A673 (cell line): ENCODE measurements at regions not wholly inside any gene's neighbourhood (a gene's known extent, or its start where the extent isn't known, plus 50 kb on each side); places are given as distances from the start of the nearest gene placed in this dataset.
A peak's percentile ranks its signal among the peaks of the same experiment; 100 is the strongest.

Experiments used
- BruUV-seq: library from RNA; stranded (reverse); fragments of 400-500 nt; replicated peaks from 2 replicates; lab custom pipeline; 2021; lab: Mats Ljungman, UMichigan
- CTCF ChIA-PET: fragments of 300-600 bp; sonication (Branson Sonifier 250); formaldehyde crosslinking; loops from one replicate; lab custom pipeline; 2022; ENCODE audit warnings: antibody characterized with exemption; lab: Charles Lee
- POLR2A ChIA-PET: fragments of 300-600 bp; sonication (Branson Sonifier 250); formaldehyde crosslinking; loops from one replicate; lab custom pipeline; 2022; ENCODE audit warnings: antibody characterized with exemption; ENCODE audit not compliant: low non-redundant PET; lab: Charles Lee
- DNase-seq: peaks from one replicate; pipeline ENCODE4 v3.0.0-alpha.2; 2015; ENCODE audit warnings: low spot score
- H3K27ac ChIP-seq: fragments of 200-600 bp; sonication (generic); 2 replicates; pipeline ENCODE4 v1.5.1; 2016; ENCODE audit warnings: mixed run types, low read depth, mild to moderate bottlenecking, mixed read lengths, antibody characterized with exemption, low read length; ENCODE audit not compliant: poor library complexity, severe bottlenecking
- H3K27me3 ChIP-seq: fragments of 200-600 bp; sonication (generic); replicated peaks from 2 replicates; pipeline ENCODE4 v1.6.1; 2017; ENCODE audit warnings: mixed run types, low read depth, mild to moderate bottlenecking, mixed read lengths, antibody characterized with exemption, low read length; ENCODE audit not compliant: insufficient read depth, poor library complexity
- H3K36me3 ChIP-seq: fragments of 200-600 bp; sonication (generic); 2 replicates; pipeline ENCODE4 v1.6.1; 2016; ENCODE audit warnings: mixed run types, mild to moderate bottlenecking, mixed read lengths, antibody characterized with exemption, low read length; ENCODE audit not compliant: insufficient read depth, poor library complexity, severe bottlenecking
- H3K4me1 ChIP-seq: fragments of 200-600 bp; sonication (generic); 2 replicates; pipeline ENCODE4 v1.6.1; 2017; ENCODE audit warnings: mixed run types, mild to moderate bottlenecking, mixed read lengths, antibody characterized with exemption, low read length; ENCODE audit not compliant: insufficient read depth, poor library complexity, severe bottlenecking
- H3K4me3 ChIP-seq: fragments of 200-600 bp; sonication (generic); 2 replicates; pipeline ENCODE4 v1.5.1; 2016; ENCODE audit warnings: low read depth, mixed run types, mild to moderate bottlenecking, mixed read lengths, low read length; ENCODE audit not compliant: poor library complexity, severe bottlenecking
- H3K9me3 ChIP-seq: fragments of 200-600 bp; sonication (generic); 2 replicates; pipeline ENCODE4 v1.6.1; 2016; ENCODE audit warnings: mixed run types, low read depth, mild to moderate bottlenecking, mixed read lengths, antibody characterized with exemption, low read length; ENCODE audit not compliant: poor library complexity, severe bottlenecking
- CTCF ChIP-seq: fragments of 300-800, 200-600 bp; sonication (generic); conservative IDR thresholded peaks from 2 replicates; pipeline ENCODE4 v1.5.1; 2017; ENCODE audit warnings: low read depth, mild to moderate bottlenecking, antibody characterized with exemption, low read length, moderate library complexity, mixed read lengths
- EZH2 ChIP-seq: fragments of 200-600 bp; sonication (generic); IDR thresholded peaks from 2 replicates; pipeline ENCODE4 v1.6.1; 2017; ENCODE audit warnings: borderline replicate concordance, low read depth, mild to moderate bottlenecking, mixed read lengths, antibody characterized with exemption, low read length; ENCODE audit not compliant: poor library complexity, severe bottlenecking
- intact Hi-C: fragments of 100-400 bp; cut with micrococcal nuclease; formaldehyde crosslinking; loops from one replicate; pipeline ENCODE4 v1.10.0; 2022; ENCODE audit not compliant: unreplicated experiment

DNA sequence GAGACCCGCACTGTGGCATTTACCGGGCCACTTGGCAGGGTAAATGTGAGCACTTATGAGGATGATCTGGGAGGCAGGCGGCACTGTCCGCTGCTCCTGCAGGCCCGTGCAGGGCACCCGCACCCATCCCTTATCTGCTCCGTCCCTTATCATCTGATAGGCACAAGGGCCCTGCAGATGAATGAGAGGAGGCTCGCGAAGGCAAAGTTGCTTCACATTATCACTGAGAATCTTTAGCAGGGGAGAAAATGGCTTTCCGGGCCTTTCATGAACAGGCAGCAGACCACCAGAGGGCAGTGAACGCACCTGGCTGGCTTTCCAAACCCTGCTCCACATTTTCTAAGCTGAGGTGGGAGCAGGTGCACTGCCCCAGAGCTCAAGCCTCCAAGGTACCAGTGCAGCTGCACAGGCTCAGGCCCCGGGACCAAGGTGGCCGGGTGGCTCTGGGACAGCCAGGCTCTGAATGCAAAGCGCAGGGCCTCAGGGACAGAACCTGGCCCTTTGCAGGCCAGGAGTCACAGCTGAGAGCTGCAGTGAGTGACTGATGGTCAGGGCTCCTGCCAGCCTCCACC, 165.6 kb downstream of the SHANK2 start:
- peak; percentile 31 for DNase-seq
- no peaks in the 10 kb centered on the region for H3K4me1 ChIP-seq
- ChIA-PET POLR2A (no interaction called here), CTCF (interaction anchor here (0.7 to 1.1 kb wide), 2 partner anchors 257 to 331 kb away, joined by 3 to 5 read pairs; no protein-coding TSS in a partner anchor)
- H3K4me3 ChIP-seq: no peak overlapping the region
- TF ChIP-seq CTCF (peak; percentile 68), EZH2 (no peak)
- H3K9me3 ChIP-seq: no peaks in the 10 kb centered on the region
- no TSS peak for BruUV-seq
- intact Hi-C loops: loop anchor here (5.0 kb wide), 1 partner anchor 336 kb away; no protein-coding TSS in a partner anchor
- no peak overlapping the region for H3K27ac ChIP-seq
- H3K36me3 ChIP-seq: no peaks in the 10 kb centered on the region
- no peaks in the 10 kb centered on the region for H3K27me3 ChIP-seq

DNA sequence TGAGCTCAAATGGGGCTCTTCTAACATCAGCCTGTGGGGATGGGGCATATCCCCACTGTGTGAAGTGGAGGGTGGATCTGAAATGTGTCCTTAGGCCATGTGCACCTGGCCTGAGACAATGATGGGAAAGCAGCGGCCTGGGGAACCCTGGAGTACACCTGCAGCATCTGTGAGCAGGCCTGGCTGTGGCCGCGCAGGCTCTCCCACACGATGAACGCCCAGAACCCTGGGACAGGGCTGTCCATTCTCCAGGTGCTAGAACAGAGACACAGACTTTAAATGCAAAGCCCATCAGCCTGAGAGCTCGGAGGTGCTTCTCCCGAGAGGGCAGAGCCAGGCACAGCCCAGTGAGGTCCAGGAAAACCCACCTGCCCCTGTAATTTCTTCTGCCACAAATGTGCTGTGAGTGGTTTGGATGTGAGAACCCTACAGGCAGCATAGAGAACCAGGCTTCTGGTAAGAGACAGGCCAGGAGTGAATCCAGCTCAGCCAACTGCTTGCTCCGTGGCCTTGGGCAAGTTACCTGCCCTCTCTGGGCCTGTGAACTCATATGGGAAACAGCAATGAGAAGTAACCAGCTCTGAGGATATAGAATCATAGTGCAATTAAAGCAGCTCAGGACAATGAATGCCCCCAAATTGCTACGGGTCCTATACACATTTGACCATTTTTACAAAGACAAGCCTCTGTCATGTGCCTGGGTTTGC, 167.9 kb downstream of the SHANK2 start:
- CTCF ChIA-PET: no interaction called here

GRCh38 chr11:71083105-71083504, 169.3 kb downstream of the SHANK2 start:
- POLR2A ChIA-PET: no interaction called here
- Histone ChIP-seq H3K4me1 (no peaks in the 10 kb centered on the region), H3K9me3 (no peaks in the 10 kb centered on the region), H3K4me3 (no peak overlapping the region), H3K27ac (no peak overlapping the region), H3K27me3 (no peaks in the 10 kb centered on the region), H3K36me3 (no peaks in the 10 kb centered on the region)
- DNase-seq: no peak
- CTCF ChIA-PET: no interaction called here
- intact Hi-C loops: no loop called here
- no TSS peak for BruUV-seq
- TF ChIP-seq EZH2: no peak
- TF ChIP-seq CTCF: no peak

More for the DNA sequence above, 167.9 kb downstream of the SHANK2 start:
- TF ChIP-seq EZH2 (no peak), CTCF (no peak)
- POLR2A ChIA-PET: no interaction called here
- no peaks in the 10 kb centered on the region for H3K27me3 ChIP-seq
- no peak overlapping the region for H3K27ac ChIP-seq
- no peaks in the 10 kb centered on the region for H3K4me1 ChIP-seq
- no peak for DNase-seq
- intact Hi-C loops: loop anchor here (5.0 kb wide), 1 partner anchor 338 kb away; no protein-coding TSS in a partner anchor
- no peak overlapping the region for H3K4me3 ChIP-seq
- BruUV-seq: no TSS peak
- H3K36me3 ChIP-seq: no peaks in the 10 kb centered on the region
- H3K9me3 ChIP-seq: no peaks in the 10 kb centered on the region
